ENCODE measurements at regions not wholly inside any gene's neighbourhood (a gene's known extent, or its start where the extent isn't known, plus 50 kb on each side); places are given as distances from the start of the nearest gene placed in this dataset.

DNA sequence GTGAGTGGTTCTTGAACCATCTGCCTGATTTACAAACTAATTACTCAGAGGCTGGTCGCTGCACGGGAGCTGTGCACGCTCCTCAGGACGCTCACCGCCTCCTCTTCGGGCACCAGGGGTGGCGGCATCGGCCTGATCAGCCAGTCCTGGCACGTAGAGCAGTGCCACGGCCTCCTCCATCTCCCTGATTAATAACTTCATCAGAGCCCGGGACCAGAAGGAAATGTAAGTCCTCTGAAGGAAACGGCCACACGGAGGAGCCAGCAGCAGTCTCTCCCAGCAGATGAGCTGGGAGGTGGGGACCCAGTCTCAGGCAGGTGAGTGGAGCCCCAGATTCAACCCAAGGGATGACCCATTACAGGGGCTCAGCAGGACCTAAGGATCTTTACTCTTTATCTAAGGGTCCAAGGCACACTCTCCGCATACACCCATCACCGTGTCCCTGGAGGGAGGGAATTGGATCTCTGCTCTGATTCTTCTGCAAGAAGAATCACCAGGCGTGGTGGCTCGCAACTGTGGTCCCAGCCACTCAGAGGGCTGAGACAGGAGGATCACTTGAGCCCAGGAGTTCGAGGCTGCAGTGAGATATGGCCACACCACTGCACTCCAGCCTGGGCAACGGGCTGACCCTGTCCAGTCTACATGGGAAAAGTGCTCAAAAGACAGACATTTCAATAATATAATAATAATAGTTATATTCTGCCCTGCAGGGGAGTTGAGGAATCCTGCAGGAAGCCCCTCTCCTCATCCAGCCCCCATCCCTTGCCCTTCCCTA is 366.5 kb downstream of the SEC14L1 start:
- DNase-seq = peak; percentile 6

DNA sequence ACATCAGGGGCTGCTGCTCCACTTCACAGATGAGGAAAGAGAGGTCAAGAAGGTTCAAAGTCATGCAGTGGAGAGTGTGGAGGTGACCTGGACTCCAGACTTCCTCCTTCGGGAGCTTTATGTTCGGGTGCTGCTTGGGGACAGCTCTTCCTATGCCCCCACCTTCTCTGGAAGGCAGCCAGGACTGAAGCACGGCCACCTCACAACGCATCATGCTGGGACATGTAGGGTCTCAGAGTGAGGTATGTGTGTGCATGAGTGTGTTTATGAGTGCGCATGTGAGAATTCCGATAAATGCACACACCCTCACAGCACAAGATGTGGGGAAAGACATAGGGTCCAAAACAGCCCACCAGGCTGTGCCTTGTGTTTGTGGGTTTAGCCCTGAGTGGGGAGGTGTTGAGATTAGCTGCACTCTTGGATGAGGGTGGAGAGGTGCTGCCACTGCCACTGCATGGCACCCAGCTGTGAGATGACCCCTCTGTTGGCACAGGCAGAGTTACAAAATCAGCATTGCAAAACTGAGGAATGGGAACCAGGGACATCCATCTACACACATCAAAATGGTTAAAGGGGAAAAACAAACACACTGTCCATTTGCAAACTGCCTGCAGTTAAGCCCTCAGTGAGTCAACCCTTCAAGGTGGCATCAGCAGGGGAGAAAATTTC is 367.4 kb downstream of the SEC14L1 start:
- DNase-seq = peak; percentile 12

DNA sequence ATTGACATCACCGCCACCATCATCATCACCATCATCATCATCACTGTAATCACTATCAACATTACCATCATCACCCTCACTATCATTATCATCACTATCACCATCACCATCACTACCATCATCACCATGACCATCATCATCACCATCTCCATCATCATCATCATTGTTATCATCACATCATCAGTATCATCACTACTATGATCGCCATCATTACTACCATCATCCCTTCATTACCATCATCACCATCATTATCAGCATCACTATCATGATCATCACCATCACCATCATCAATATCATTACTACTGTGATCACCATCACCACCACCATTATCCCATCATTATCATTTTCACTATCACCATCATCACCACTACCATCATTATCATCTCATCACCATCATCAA is 368.3 kb downstream of the SEC14L1 start:
- no peak for DNase-seq

- no peak for DNase-seq
Measured at GRCh38 chr17:77509599-77509998, 368.8 kb downstream of the SEC14L1 start.

DNA sequence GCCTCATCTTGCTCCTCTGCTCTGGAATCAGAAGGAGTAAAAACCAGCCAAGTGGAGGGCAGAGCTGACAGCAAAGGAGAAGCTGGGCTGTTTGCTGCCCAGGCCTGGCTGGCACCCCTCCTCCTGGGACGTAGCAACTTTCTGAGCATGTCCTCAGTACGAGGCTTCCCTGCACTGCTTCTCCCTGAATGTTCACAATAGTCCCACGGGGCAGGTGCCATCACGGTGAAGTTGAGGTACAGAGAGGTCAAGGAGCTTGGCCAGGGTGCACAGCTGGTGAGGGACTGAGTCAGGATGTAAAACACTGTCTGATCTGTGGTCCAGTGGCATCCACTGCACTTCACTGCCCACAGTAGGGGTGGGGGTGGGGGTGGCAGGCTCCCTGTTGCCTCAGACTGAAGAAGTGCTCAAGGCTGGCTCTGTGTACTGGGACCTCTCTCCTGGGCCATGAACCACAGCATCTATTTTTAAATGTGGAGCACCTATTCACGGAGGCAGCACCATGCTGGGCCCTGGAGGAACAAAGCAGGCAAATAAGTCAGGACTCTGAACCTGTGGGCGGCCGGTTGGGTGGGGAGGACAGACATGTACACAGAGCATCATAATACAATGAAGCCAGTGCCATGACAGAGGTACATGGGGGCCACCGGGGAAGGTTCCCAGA is 369.5 kb downstream of the SEC14L1 start:
- no peak for DNase-seq

DNA sequence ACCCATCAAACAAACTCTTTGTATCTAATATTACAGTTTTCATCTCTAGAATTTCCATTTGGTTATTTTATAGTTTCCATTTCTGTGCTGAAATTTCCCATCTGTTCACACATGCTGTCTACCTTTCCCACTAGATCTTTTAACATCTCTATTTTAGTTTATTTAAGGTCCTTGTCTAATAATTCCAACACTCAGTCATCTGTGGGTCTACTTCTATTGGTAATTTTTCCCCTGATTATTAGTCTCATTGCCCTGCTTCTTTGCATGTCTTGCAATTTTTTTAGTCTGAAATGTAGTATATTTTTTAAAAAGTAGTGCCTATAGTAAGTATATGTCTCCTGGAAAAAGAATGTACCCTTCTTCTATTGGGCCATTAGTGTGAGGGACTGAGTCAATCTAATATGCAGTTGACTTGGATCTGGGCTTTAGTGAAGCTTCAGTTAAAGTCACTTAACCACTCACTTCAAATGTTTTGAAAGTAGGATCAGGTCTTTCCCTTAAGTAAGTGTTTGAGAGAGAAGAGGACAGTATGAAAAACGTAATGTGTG is 370.8 kb downstream of the SEC14L1 start:
- DNase-seq = no peak

GRCh38 chr17:77512062-77512946 is 371.5 kb downstream of the SEC14L1 start:
- no peak for DNase-seq

DNA sequence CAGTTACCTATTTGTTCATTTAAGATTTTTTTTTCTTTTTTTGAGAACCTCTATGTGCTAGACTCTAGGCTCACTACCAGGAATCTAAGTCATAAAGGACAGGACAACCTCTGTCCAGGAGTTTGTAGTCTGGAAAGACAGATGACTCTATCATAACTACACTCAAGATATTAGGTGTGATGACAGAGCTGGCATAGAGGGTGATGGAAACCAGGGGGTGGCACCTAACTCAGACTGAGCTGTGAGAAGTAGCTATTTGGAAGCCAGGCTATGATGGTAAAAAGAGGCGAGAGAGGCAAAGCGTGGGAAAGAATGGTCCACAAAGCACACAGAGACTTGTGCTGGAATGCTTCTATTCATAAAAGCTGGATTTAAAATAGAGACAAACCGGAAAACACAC is 372.3 kb downstream of the SEC14L1 start:
- no peak for DNase-seq

DNA sequence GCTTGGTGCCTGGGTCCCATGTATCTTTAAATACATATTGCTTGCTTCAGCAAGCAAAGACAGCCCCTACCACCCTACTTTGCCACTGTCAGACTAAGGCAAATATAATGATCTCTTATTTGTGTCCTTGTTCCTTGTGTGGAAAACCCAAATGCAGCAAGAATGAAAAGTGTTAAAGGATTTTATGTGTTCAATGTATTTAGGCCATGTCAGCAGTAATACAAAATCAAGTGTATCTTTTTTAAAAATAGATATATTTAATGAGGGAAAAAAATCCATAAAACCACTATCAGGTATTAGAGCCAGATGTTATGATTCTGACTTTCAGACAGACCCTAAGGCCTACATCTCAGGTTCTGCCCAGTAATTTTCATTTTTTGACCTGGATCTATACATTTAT is 374.5 kb downstream of the SEC14L1 start:
- no peak for DNase-seq

DNA sequence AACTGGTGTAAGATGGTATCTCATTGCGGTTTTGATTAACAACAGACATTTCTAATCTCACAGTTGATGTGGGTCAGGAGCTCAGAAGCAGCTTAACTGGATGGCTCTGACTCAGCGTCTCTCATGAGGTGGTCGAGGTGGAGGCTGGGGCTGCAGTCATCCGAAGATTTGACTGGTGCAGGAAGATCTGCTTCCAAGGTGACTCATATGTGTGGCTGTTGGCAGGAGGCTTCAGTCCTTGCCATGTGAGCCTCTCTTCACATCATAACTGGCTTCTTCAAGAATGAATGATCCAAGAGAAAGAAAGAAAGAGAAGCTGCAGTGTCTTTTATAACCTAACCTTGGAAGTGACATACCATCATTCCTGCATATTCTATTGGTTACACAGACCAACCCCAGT is 376.1 kb downstream of the SEC14L1 start:
- DNase-seq = no peak

DNA sequence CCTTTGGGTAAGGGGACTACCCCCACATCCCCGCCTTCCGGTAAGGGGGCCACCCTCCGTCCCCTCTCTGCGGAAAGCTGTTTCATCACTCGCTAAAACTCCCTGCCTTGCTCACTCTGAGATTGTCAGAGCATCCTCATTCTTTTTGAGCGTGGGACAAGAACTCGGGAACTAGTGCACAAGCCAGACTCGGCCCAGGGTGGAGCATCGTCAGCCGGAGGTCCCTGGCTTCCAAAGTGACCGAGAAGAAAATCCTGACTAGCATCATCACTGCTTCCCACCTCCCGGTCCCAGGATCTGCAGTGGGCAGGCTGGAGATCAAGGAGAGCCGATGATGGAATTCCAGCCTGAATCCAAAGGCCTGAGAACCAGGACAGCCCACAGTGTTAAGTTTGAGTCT is 380.3 kb downstream of the SEC14L1 start:
- no peak for DNase-seq

- no peak for DNase-seq
Measured at GRCh38 chr17:77523540-77523939, 382.8 kb downstream of the SEC14L1 start.

- no peak for DNase-seq
Measured at GRCh38 chr17:77526259-77526711, 385.5 kb downstream of the SEC14L1 start.

DNA sequence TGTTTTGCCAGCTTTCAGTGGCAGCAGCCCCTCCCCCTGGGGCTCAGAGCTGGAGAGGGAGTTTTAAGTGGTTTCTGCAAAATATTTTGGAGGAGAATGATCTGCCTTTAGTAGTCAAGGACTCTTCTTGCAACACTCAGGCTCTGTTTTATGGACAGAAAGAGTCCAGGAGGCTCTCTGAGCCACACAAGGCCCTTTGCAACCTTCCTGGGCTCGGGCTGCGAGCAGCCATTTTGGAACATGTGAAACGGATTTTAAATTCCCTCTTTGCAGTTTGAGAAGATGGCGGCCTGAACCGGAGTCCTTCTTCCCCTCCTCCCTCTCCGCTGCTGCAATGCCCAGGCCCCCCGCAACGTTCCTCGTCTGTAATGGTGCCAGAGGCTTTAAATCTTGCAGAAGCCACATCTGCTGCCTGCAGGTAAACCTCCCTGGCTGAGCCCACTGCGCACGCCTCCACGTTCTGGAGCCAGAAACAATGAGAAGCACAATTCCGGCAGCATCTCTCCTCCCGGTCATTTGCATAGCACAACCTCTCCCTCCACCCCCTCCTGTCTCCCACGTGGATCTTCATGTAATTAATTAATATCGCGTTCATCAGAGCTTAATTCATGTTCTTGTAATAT is 386.1 kb downstream of the SEC14L1 start:
- DNase-seq = no peak

DNA sequence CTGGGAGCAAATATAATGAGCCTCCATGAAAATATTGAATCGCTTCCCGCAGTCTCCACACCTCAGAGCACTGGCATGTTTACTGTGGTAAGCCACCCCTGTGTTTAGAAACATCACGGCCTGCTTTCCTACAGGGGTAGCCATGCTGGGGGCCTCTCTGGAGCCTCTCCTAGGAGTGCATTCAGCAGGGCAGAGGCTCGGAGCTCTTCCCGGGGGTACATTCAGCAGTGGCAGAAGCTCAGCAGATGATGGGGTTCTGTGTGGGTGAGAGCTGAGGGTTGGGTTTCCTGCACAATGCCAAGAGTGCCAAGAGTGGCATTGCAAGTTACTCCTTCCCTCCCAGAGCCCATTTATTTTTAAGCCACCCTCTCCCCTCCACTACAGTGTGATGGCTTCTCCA is 386.6 kb downstream of the SEC14L1 start:
- no peak for DNase-seq

GRCh38 chr17:77527836-77528505 is 387.2 kb downstream of the SEC14L1 start:
- DNase-seq = no peak

DNA sequence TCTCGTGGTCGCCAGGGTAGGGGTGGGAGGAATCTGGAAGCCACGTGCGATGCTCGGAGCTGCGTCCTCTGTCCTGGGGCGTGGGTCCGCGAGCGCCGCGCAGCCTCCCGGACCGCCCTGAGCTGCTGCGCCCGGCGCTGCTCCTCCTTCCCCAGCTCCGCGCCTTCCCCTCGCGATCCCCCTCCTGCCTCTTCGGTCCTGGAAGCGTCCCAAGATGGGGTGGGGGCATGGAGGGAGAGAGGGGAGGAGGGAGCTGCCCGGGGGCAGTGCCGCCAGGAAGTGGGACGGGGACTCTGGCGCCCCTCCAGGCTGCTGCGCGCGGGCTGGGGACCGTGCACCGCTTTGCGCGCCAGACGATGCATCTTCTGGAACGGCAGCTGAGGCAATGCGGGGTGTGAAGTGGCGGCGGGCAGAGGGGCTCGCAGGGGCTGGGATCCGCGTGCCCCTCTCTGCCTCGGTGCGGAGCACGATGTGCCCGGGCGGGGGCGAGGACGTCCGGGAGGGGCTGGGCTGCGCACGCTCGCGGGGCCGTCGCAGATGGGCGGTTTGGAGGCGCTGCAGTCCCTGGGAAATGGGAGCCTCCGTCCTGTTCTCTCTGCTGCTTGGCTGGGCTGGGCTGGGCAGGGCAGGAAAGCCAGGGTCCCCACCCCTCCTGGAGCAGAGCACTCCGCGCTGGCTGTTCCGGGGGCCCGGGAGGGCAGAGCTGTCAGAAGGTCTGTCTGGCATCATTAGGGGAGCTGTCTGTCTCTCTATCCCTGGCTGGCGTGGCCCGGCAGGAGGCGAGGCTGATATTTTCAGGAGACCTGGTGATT is 388.0 kb downstream of the SEC14L1 start:
- no peak for DNase-seq

DNA sequence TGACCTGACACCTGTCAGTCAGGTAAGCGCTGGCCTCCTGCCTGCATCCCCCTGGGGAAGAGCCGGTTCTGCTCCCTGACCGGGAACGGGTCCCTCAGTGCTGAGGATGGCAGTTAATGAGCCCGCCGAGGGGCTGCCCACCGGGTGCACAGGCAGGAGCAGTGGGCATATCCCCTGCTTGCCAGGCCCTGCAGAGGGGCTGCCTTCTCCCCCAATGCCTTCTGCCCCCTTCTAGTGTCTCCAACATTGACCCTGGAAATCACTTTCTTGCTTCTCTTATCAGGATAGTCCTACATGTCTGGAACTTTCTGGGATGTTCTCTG is 388.5 kb downstream of the SEC14L1 start:
- no peak for DNase-seq

DNA sequence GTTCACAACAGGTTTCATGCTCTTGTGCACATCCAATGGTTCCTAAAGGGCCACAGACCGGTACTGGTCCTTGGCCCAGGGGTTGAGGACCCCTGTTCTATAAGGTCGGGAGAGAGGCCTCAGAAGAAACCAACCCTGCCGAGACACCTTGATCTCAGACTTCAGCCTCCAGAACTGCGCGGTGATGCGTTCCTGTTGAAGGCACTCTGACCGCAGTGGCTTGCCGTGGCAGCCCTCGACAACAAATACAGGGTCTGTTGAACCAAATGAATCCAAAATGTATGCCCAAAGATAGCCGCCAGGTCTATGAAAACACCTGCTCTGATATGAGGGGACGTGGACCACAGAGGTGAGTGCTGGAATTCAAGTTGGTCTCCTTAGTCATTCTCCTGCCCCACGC is 389.8 kb downstream of the SEC14L1 start:
- no peak for DNase-seq

- no peak for DNase-seq
Measured at GRCh38 chr17:77531002-77531401, 390.2 kb downstream of the SEC14L1 start.

GRCh38 chr17:77531641-77532040 is 390.9 kb downstream of the SEC14L1 start:
- no peak for DNase-seq
